A549 (cell line): ENCODE measurements at regions not wholly inside any gene's neighbourhood (a gene's known extent, or its start where the extent isn't known, plus 50 kb on each side); places are given as distances from the start of the nearest gene placed in this dataset.
A peak's percentile ranks its signal among the peaks of the same experiment; 100 is the strongest.

Experiments used
- ATAC-seq, 2 experiments: fragments of 200-7000 bp in 1 of 2; fragments of >200 bp in 1 of 2; cut with Nextera tagmentation in 1 of 2; cut with Tn5 transposase in 1 of 2; 3 replicates each; pipeline versions ENCODE4 v1.8.0 to v1.9.1; 2018 to 2020; ENCODE audit warnings: mild to moderate bottlenecking in 1 of 2, moderate library complexity in 1 of 2
- CTCF ChIA-PET: fragments of 300-600 bp; sonication (Branson Sonifier 250); formaldehyde crosslinking; extraction: SDS; loops from one replicate; lab custom pipeline; 2021; ENCODE audit warnings: antibody characterized with exemption, inconsistent platforms; lab: Yijun Ruan, JAX
- POLR2A ChIA-PET: fragments of 350-600 bp; formaldehyde crosslinking; extraction: SDS; loops from one replicate; lab custom pipeline; 2021; ENCODE audit warnings: antibody characterized with exemption, inconsistent platforms; lab: Yijun Ruan, JAX
- DNase-seq, 2 experiments: peaks; one replicate each; pipeline versions ENCODE4 v3.0.0 to v3.0.0-alpha.2; 2011 to 2016; ENCODE audit warnings: low read depth in 1 of 2, low spot score in 1 of 2
- FAIRE-seq: peaks from 2 replicates; lab custom pipeline; 2011; peaks lifted over from hg19 to GRCh38; lab: Jason Lieb, UNC
- H3K27ac ChIP-seq, 2 experiments: fragments of >200 bp; sonication (Bioruptor Twin); formaldehyde crosslinking; 3 replicates each; pipeline ENCODE4 v1.5.1; 2016 to 2017
- H3K4me1 ChIP-seq: fragments of >200 bp; sonication (Bioruptor Twin); formaldehyde crosslinking; 3 replicates; pipeline ENCODE4 v1.6.1; 2016
- H3K4me2 ChIP-seq: fragments of >200 bp; sonication (Bioruptor Twin); formaldehyde crosslinking; 3 replicates; pipeline ENCODE4 v1.6.1; 2016
- H3K4me3 ChIP-seq: fragments of >200 bp; sonication (Bioruptor Twin); formaldehyde crosslinking; 3 replicates; pipeline ENCODE4 v1.5.1; 2016
- H3K9me3 ChIP-seq: fragments of >200 bp; sonication (Bioruptor Twin); formaldehyde crosslinking; 3 replicates; pipeline ENCODE4 v1.6.1; 2016
- BCL3 ChIP-seq: fragments of >200 bp; sonication (Bioruptor Twin); formaldehyde crosslinking; IDR thresholded peaks from 3 replicates; pipeline ENCODE4 v1.6.1; 2016
- BHLHE40 ChIP-seq: IDR thresholded peaks from 2 replicates; pipeline ENCODE4 v1.6.1; 2012; ENCODE audit warnings: low read depth, low read length, inconsistent platforms
- CEBPB ChIP-seq, 2 experiments: fragments of >200 bp in 1 of 2; sonication (Bioruptor Twin) in 1 of 2; formaldehyde crosslinking in 1 of 2; IDR thresholded peaks; 2 replicates each; pipeline ENCODE4 v1.6.1; 2012 to 2016
- CHD2 ChIP-seq: fragments of 150-350 bp; IDR thresholded peaks from 2 replicates; pipeline ENCODE4 v1.6.1; 2014; ENCODE audit warnings: low read length; ENCODE audit not compliant: partially characterized antibody
- CTCF ChIP-seq: fragments of >200 bp; sonication (Bioruptor Twin); formaldehyde crosslinking; IDR thresholded peaks from 3 replicates; pipeline ENCODE4 v1.5.1; 2016
- HDAC2 ChIP-seq: fragments of 200-600 bp; sonication (generic); IDR thresholded peaks from 2 replicates; pipeline ENCODE4 v1.6.1; 2016
- HMGXB4 ChIP-seq: fragments of 250-450 bp; sonication (Bioruptor Pico); IDR thresholded peaks from 2 replicates; pipeline ENCODE4 v1.5.0; 2021; ENCODE audit warnings: mild to moderate bottlenecking, moderate library complexity, borderline replicate concordance
- HOXA7 ChIP-seq: fragments of 250-450 bp; sonication (Bioruptor Pico); IDR thresholded peaks from 2 replicates; pipeline ENCODE4 v1.5.0; 2020; ENCODE audit warnings: mild to moderate bottlenecking, moderate library complexity
- MAFK ChIP-seq: fragments of 450-650 bp; IDR thresholded peaks from 2 replicates; pipeline ENCODE4 v1.6.1; 2014; ENCODE audit not compliant: partially characterized antibody
- MAZ ChIP-seq: fragments of 150-350 bp; IDR thresholded peaks from 2 replicates; pipeline ENCODE4 v1.6.1; 2014; ENCODE audit warnings: antibody characterized with exemption, low read depth, low read length, borderline replicate concordance
- MYC ChIP-seq: IDR thresholded peaks from 2 replicates; pipeline ENCODE4 v1.6.1; 2012; ENCODE audit warnings: mild to moderate bottlenecking, inconsistent platforms, low read length, improper control_type of control experiment, borderline replicate concordance
- NFE2L2 ChIP-seq: fragments of 150-350 bp; conservative IDR thresholded peaks from 2 replicates; pipeline ENCODE4 v1.6.1; 2014; ENCODE audit warnings: low read length
- NPAS2 ChIP-seq: fragments of 250-450 bp; sonication (Bioruptor Pico); IDR thresholded peaks from 2 replicates; pipeline ENCODE4 v1.8.0; 2022; ENCODE audit warnings: mild to moderate bottlenecking, moderate library complexity, borderline replicate concordance
- NR3C1 ChIP-seq: fragments of >200 bp; sonication (Bioruptor Twin); formaldehyde crosslinking; IDR thresholded peaks from 3 replicates; pipeline ENCODE4 v1.6.1; 2017
- POLR2AphosphoS2 ChIP-seq: conservative IDR thresholded peaks from 2 replicates; pipeline ENCODE4 v1.6.1; 2012; ENCODE audit warnings: low read length, improper control_type of control experiment, inconsistent platforms
- RAD21 ChIP-seq, 2 experiments: fragments of >200 bp in 1 of 2; sonication (Bioruptor Twin) in 1 of 2; formaldehyde crosslinking in 1 of 2; IDR thresholded peaks in 1 of 2; conservative IDR thresholded peaks in 1 of 2; 2 replicates in 1 of 2; 3 replicates in 1 of 2; pipeline ENCODE4 v1.6.1; 2012 to 2018; ENCODE audit warnings: inconsistent platforms in 1 of 2
- RARB ChIP-seq: fragments of 250-450 bp; sonication (Bioruptor Pico); IDR thresholded peaks from 2 replicates; pipeline ENCODE4 v1.8.0; 2021; ENCODE audit warnings: mild to moderate bottlenecking, moderate library complexity
- RCOR1 ChIP-seq: fragments of 150-350 bp; IDR thresholded peaks from 2 replicates; pipeline ENCODE4 v1.6.1; 2014; ENCODE audit warnings: antibody characterized with exemption, low read length, low read depth
- REST ChIP-seq: fragments of 200-600 bp; sonication (generic); IDR thresholded peaks from 2 replicates; pipeline ENCODE4 v1.6.1; 2016; ENCODE audit warnings: antibody characterized with exemption, mild to moderate bottlenecking, moderate library complexity
- RNF2 ChIP-seq: fragments of 200-600 bp; sonication (generic); IDR thresholded peaks from 2 replicates; pipeline ENCODE4 v1.6.1; 2016; ENCODE audit warnings: low read depth, mild to moderate bottlenecking, antibody characterized with exemption, moderate library complexity, borderline replicate concordance
- SMC3 ChIP-seq: fragments of >200 bp; sonication (Bioruptor Twin); formaldehyde crosslinking; IDR thresholded peaks from 3 replicates; pipeline ENCODE4 v1.6.1; 2018; ENCODE audit warnings: inconsistent platforms
- TFCP2L1 ChIP-seq: fragments of 250-450 bp; sonication (Bioruptor Pico); IDR thresholded peaks from 2 replicates; pipeline ENCODE4 v1.5.0; 2021; ENCODE audit warnings: mild to moderate bottlenecking
- USF2 ChIP-seq: fragments of 450-650 bp; IDR thresholded peaks from 2 replicates; pipeline ENCODE4 v1.6.1; 2014; ENCODE audit warnings: antibody characterized with exemption
- ZFP36 ChIP-seq: fragments of 450-650 bp; IDR thresholded peaks from 2 replicates; pipeline ENCODE4 v1.6.1; 2014; ENCODE audit warnings: borderline replicate concordance; ENCODE audit not compliant: partially characterized antibody
- ZSCAN20 ChIP-seq: fragments of 250-450 bp; sonication (Bioruptor Pico); IDR thresholded peaks from 2 replicates; pipeline ENCODE4 v1.8.0; 2022; ENCODE audit warnings: mild to moderate bottlenecking, moderate library complexity
- WGBS: methylation state at CpG from one replicate; pipeline ENCODE4 v1.1.6; 2017; ENCODE audit errors: missing lambda C conversion rate; 5-methylcytosine and 5-hydroxymethylcytosine counted together

GRCh38 chr18:73774811-73775509 is 372.7 kb downstream of the FBXO15 start:
- POLR2A ChIA-PET: no interaction called here
- peak; percentile 47 for TF ChIP-seq SMC3
- no peak for TF ChIP-seq REST
- TF ChIP-seq CTCF: peak; percentile 29; the same call in 2 of the 3 replicates
- no peak for TF ChIP-seq ZFP36
- TF ChIP-seq HOXA7 (CRISPR knock-in tag): no peak
- no peak for TF ChIP-seq CEBPB (IDR thresholded peaks at IDR 0.05)
- no peak for TF ChIP-seq BCL3
- no peak for TF ChIP-seq HMGXB4 (CRISPR knock-in tag)
- no peak for TF ChIP-seq USF2
- peak; percentile 53 to 57; a peak in 4 of 5 replicates for TF ChIP-seq RAD21 (conservative IDR thresholded peaks at IDR 0.05 in 1 of 2, IDR thresholded peaks at IDR 0.05 in 1 of 2)
- TF ChIP-seq RARB (CRISPR knock-in tag): no peak
- TF ChIP-seq POLR2AphosphoS2: no peak
- no peak for TF ChIP-seq CHD2
- TF ChIP-seq RCOR1: no peak
- TF ChIP-seq, all 56 proteins: peak for 3
- peak overlapping the region; percentile 71 for H3K4me2 ChIP-seq
- no peaks in the 10 kb centered on the region for H3K9me3 ChIP-seq
- no peaks in the 10 kb centered on the region for H3K4me1 ChIP-seq
- peak; percentile 16 to 51 for DNase-seq
- ATAC-seq: peak; percentile 86 to 94
- no peak overlapping the region for H3K27ac ChIP-seq
- H3K4me3 ChIP-seq: peak overlapping the region; percentile 28; the same call in 1 of the 3 replicates
- CTCF ChIA-PET: interaction anchor here (0.6 kb wide), 1 partner anchor 105 kb away, joined by 3 read pairs; no protein-coding TSS in a partner anchor
- whole genome bisulfite sequencing: 14% methylated on average over 17 of the region's 17 CpGs
- FAIRE-seq: no peak

- DNase-seq: no peak
- Histone ChIP-seq H3K4me2 (no peak overlapping the region), H3K4me3 (no peak overlapping the region), H3K9me3 (no peaks in the 10 kb centered on the region), H3K27ac (no peak overlapping the region), H3K4me1 (no peaks in the 10 kb centered on the region)
- ChIA-PET CTCF (no interaction called here), POLR2A (no interaction called here)
- no peak for FAIRE-seq
- WGBS: 68% methylated on average over 5 of the region's 6 CpGs
- no peak for ATAC-seq
- TF ChIP-seq HMGXB4 (CRISPR knock-in tag): no peak
- no peak for TF ChIP-seq MAZ
- TF ChIP-seq HDAC2: no peak
- no peak for TF ChIP-seq ZSCAN20
- no peak for TF ChIP-seq MAFK
- TF ChIP-seq TFCP2L1 (CRISPR knock-in tag): no peak
- no peak for TF ChIP-seq POLR2AphosphoS2
- TF ChIP-seq RNF2: no peak
- no peak for TF ChIP-seq NPAS2 (CRISPR knock-in tag)
- no peak for TF ChIP-seq MYC
- no peak for TF ChIP-seq SMC3
- no peak for TF ChIP-seq RARB (CRISPR knock-in tag)
- TF ChIP-seq NR3C1: no peak
- no peak for TF ChIP-seq BHLHE40
- no peak for TF ChIP-seq NFE2L2
Observed at GRCh38 chr18:73768043-73768442, 379.6 kb downstream of the FBXO15 start.
